Inferior parietal cortex (tissue), 1 donor: ENCODE measurements at regions not wholly inside any gene's neighbourhood (a gene's known extent, or its start where the extent isn't known, plus 50 kb on each side); places are given as distances from the start of the nearest gene placed in this dataset.

Source experiments
- DNase-seq: peaks from one replicate; pipeline ENCODE4 v3.0.0-alpha.2; 2016; ENCODE audit errors: extremely low spot score

DNA sequence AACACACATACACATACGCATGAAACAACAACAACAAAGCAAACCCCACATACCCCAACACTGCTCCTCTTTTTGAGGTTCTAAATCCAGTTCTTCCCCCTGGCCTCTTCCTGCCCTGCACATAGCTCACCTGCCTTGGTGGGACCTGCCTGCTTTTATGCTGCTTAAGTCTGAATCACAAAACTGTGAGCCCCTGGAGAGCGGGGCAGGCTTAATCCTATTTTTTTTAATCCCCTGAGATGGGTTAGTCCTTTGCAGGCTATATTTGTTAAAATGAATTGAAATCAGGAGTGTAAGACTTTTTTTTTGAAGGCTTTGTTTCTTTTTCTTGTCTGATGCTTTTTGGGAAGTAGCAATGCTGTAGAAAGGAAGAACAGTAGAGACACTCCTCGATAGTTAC is 84.6 kb upstream of the MAX start:
- DNase-seq: no peak

DNA sequence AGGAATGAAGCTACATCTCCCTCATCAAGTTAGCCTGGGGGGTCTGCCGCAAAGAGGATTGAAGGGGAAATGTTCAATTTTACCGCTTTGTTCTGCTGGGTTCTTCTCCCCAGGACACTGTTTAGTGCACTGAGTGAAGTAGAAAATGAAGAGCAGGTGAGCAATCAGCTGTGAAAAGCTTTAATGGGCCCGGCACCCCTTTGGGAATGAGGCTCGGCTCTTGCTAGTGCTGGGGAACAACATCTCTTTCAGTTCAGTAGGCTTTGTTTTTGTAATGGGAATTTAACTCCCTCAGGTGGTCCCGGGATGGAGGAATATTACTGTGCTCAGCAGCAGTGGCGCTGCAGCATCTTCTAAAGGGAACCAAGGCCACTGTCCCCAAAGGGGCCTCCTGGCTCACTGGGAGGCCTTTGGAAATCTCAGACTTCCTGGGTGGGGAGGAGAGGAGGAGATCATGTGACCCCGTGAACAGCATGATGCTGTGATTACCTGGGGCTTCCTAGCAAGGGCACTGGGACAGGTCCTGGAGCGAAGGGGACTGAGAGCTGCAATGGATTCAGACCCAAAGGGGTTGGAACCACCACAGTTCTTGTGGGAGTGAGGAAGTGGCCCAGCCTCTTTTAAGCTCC is 85.2 kb upstream of the MAX start:
- DNase-seq: no peak

- DNase-seq: no peak
Measured at GRCh38 chr14:65190312-65190711, 88.0 kb upstream of the MAX start.

DNA sequence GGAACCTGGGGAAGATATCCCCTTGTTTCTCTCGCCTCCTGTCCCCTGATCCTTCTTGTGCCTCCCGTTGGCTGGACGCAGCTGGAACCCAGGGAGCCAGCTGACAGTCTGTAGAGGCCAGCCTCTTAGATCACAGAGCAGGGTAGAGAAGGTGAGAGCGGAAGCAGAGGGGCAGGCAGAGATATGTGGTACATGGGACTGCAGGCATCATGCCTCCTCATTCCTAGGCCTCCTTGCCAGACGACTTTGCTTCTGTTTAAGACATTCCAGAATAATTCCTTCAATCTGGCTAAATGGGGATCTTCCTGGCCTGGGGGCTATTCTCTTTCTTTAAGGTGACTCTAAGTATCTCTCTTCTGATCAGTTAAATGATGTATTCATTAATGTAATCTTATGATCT is 89.4 kb upstream of the MAX start:
- DNase-seq: no peak

GRCh38 chr14:65192686-65193085 is 90.4 kb upstream of the MAX start:
- DNase-seq: no peak

GRCh38 chr14:65193916-65194590 is 91.7 kb upstream of the MAX start:
- DNase-seq: no peak

DNA sequence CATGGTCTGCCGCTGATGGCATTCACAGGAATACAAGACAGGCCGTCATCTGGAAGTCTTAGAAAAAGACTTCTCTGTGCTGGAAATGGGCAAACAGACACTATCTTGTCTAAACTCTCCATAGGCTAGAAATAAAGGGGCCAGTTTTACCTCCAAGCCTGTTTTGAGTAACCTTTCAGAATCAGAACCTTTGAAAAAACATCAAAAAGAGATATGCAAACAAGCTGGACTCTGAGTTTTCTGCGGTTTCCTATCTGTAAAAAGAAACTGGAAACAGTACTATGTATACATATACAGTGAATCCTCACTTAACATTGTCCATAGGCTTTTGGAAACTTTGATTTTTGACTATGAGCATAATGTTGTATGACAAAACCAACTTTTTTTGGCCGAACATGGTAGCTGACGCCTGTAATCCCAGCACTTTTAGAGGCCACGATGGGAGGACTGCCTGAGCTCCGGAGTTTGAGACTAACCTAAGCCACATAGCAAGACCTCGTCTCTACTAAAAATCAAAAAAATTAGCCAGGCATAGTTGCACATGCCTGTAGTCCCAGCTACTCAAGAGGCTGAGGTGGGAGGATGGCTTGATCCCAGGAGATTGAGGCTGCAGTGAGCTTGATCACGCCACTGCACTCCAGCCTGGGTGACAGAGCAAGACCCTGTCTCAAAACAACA is 92.9 kb upstream of the MAX start:
- no peak for DNase-seq

DNA sequence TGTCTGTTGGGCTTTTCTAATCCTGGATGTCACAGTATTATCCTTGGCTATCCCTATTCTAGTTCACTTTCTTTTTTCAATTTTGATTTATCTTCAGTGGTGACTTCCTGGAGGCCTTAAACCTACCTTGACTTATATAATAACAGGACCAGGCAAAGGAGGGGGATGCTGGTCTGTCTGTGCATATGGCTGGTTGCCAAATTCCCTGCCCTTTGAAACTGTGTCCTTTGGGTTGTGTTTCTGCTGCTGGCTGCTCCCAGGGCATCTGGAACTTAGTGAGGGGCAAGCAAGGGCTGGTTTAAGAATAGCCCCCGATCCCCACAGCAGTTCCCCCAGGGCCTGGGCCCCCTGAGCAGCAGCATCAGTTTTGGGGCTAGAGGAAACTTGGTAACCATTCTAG is 96.0 kb upstream of the MAX start:
- no peak for DNase-seq

DNA sequence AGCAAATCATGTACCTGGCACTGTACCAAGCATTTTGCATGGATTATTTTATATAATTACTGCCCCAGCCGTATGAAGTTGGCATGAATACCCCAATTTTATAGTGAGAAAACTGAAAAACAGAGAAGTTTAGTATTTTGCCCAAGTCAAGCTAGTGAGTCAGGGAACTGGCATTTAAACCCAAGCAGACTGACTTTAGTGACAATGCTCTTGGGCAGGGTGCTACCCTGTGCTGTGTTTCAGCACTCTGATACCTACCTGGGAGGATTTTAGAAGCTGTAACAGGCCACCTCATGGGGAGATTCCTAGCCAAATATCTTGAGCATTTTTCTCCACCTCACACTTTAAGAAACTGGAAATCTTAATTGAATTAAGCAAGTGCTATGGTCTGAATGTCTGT is 98.1 kb upstream of the MAX start:
- no peak for DNase-seq

DNA sequence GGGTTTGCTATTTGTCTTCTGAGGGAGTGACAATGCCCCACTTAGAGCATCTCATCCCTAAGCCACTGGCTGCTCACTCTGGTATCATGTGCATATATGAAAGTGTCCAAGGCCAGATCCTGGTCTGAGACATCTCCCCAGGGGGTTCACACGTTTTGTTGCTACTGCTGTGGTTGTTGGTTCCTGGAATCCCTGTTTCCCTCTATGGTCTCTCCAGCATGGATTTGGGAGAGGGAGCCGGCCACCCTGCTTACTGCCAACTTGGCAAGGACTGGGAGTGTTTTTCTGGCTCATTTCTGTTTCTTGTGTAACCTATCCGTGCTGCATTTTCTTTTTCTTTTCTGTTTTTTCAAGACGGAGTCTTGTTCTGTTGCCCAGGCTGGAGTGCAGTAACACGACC is 101.3 kb upstream of the MAX start:
- DNase-seq: no peak

- no peak for DNase-seq
Measured at GRCh38 chr14:65204056-65204455, 101.7 kb upstream of the MAX start.

DNA sequence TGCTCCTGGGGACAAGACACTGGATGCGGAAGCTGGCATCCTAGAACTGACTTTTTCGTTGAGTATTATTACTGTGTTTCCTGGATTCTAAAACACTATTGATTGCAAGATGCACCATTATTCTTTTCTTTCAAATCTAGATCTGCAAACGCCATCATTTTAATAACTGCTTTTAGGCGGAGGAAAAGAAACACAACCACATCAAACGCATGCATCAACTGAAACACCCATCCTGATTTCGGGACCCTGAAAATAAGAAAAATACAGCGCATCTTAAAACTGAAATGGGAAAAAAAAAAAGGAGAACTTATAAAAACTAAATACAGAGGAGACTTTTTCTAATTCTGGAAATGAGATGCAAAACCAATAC is 103.7 kb upstream of the MAX start:
- no peak for DNase-seq

DNA sequence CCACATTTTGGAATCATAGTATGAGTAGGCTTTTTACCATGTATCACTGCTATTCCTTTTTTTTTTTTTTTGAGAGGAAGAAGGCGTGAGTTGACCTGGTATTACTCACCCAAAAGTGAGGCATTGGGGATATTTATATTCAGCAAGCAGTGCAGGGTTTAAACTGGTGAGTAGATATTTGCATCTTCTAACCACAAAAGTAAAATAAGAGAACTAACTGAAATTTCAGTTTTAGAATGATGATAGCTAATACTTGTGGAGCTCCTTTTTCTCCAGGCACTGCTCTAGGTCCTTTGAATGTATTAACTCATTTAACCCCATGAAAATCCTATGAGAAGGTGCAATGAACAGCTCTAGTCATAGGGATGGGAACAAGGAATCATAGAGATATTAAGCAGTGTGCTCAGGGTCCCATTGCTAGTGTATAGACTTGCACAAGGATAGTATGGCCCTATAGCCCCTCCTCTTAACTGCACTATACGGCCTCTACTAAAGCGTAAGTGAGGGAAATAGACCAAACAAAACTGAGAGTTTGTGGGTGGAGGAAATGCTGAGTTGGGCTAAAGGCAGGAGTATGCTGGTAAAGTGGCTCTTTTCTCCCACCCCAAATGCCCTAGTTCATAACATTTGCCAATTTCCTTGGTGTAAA is 104.3 kb upstream of the MAX start:
- DNase-seq: no peak

GRCh38 chr14:65208548-65208947 is 106.2 kb upstream of the MAX start:
- DNase-seq: no peak

- no peak for DNase-seq
Measured at GRCh38 chr14:65210118-65210821, 108.0 kb upstream of the MAX start.

- DNase-seq: no peak
Measured at GRCh38 chr14:65210822-65211182, 108.5 kb upstream of the MAX start.

DNA sequence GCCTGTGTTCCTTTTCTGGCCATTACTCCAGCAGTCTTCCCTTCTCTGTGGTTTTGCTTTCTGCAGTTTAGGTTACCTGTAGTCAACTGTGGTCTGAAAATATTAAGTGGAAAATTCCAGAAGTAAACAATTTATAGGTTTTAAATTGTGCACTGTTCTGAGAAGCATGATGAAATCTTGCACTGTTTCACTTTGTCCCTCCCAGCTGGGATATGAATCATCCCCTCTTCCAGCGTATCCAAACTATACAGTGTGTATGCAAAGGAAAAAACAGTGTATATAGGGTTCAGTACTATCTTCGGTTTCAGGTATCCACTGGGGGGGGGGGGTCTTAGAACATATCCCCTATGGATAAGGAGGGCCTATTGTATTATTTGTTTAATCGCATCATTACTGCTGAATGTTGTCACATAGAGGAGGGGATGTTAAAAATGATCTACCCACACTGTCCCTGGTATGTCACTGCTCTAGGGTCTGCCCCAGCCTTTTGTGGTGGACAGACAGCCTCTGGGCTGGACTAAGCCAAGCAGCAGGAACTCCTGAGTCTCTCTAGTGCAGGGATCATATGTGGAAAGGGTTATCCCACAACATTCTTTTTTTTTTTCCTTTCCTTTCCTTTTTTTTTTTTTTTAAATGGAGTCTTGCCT is 109.1 kb upstream of the MAX start:
- DNase-seq: no peak

DNA sequence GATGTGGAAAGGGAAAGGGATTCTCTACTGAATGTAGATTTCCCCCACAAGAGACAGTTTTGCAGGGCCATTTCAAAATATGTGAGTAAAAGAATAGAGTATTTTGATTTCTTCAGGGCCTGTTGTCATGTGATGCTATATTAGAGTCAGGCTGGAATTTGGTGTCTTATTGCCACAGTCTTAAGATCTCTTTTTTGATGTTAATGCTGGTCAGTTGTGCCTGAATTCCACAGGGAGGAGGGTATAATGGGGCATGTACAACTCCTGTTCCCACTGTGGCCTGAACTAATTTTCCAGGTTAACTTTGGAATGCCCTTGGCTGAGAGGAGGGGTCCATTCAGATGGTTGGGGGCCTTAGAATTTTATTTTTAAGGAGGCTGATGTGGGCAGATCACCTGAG is 111.0 kb upstream of the MAX start:
- no peak for DNase-seq

DNA sequence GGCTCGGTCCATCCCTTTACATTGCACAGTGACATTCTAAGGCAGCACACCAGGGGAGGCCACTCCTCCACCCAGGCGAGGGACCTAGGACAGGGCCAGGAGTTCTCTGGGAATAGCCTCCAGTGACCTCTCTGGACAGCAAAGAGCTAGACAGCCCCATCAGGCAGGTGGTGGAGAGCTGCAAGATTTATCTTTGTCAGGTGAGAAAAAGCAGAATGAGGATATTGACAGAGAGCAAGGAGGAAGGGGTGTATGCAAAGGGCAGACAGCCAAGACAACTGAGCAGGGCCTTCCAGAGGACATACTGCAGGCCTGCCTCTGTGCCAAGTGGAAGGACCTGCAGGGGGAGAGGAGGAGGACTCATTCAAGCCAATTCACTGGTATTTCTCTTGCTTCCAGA is 112.4 kb upstream of the MAX start:
- no peak for DNase-seq

DNA sequence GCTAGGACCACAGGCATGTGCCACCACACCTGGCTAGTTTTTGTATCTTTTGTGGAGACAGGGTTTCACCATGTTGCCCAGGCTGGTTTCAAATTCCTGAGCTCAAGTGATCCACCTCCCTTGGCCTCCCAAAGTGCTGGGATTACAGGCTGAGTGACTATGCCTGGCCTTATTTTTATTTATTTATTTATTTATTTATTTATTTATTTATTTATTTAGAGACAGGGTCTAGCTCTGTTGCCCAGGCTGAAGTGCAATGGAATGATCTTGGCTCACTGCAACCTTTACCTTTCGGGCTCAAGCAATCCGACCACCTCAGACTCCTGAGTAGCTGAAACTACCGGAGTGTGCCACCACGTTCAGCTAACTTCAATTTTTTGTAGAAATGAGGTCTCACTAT is 117.0 kb upstream of the MAX start:
- DNase-seq: no peak

DNA sequence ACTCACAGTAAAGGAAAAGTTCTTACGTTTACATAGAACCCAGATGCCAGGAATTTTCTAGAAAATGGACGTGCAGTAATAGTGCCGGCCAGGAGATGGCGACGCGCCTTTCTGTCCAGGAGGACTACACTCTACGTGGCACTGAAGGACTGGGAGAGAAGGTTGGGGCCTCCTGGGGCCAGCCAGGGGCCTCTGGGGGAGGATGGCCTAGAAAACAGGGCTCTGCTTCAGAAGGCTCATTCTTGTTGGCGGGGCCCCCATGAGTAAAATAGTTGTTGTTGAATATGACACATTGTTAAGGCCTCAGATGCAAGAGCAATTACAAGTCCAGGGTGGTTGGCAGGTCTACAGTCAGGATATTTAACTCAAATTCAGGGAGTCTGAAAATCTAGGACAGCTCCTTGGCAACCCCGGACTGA is 120.1 kb upstream of the MAX start:
- peak; percentile 73 for DNase-seq

- no peak for DNase-seq
Measured at GRCh38 chr14:65223636-65224035, 121.3 kb upstream of the MAX start.
